ENCODE measurements at regions not wholly inside any gene's neighbourhood (a gene's known extent, or its start where the extent isn't known, plus 50 kb on each side); places are given as distances from the start of the nearest gene placed in this dataset.

GRCh38 chr1:234839663-234840062 lies 229.7 kb upstream of the IRF2BP2 start:
- TF ChIP-seq EZH2 (IDR thresholded peaks at IDR 0.05; ENCODE audit: borderline replicate concordance, insufficient read depth, low read length, poor library complexity, severe bottlenecking), result no peak
- TF ChIP-seq, protein P1, sequence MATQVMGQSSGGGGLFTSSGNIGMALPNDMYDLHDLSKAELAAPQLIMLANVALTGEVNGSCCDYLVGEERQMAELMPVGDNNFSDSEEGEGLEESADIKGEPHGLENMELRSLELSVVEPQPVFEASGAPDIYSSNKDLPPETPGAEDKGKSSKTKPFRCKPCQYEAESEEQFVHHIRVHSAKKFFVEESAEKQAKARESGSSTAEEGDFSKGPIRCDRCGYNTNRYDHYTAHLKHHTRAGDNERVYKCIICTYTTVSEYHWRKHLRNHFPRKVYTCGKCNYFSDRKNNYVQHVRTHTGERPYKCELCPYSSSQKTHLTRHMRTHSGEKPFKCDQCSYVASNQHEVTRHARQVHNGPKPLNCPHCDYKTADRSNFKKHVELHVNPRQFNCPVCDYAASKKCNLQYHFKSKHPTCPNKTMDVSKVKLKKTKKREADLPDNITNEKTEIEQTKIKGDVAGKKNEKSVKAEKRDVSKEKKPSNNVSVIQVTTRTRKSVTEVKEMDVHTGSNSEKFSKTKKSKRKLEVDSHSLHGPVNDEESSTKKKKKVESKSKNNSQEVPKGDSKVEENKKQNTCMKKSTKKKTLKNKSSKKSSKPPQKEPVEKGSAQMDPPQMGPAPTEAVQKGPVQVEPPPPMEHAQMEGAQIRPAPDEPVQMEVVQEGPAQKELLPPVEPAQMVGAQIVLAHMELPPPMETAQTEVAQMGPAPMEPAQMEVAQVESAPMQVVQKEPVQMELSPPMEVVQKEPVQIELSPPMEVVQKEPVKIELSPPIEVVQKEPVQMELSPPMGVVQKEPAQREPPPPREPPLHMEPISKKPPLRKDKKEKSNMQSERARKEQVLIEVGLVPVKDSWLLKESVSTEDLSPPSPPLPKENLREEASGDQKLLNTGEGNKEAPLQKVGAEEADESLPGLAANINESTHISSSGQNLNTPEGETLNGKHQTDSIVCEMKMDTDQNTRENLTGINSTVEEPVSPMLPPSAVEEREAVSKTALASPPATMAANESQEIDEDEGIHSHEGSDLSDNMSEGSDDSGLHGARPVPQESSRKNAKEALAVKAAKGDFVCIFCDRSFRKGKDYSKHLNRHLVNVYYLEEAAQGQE (IDR thresholded peaks at IDR 0.05; ENCODE audit: borderline replicate concordance), result no peak
- TF ChIP-seq TAF1 (IDR thresholded peaks at IDR 0.05; ENCODE audit: low read depth), result no peak
- TF ChIP-seq CTCF (IDR thresholded peaks at IDR 0.05; ENCODE audit: poor library complexity, severe bottlenecking), result no peak
- TF ChIP-seq POLR2AphosphoS5 (IDR thresholded peaks at IDR 0.05), result no peak
- TF ChIP-seq MXI1 (conservative IDR thresholded peaks at IDR 0.05; ENCODE audit: poor library complexity, severe bottlenecking), result no peak
- no peak for TF ChIP-seq EP300 (conservative IDR thresholded peaks at IDR 0.05; ENCODE audit: poor library complexity, severe bottlenecking)
- TF ChIP-seq RAD21 (conservative IDR thresholded peaks at IDR 0.05), result no peak

All from neural cell (in vitro differentiated cells).